ENCODE measurements at regions not wholly inside any gene's neighbourhood (a gene's known extent, or its start where the extent isn't known, plus 50 kb on each side); places are given as distances from the start of the nearest gene placed in this dataset.

GRCh38 chr3:71907996-71908395 is 123.0 kb upstream of the PROK2 start:
- TF ChIP-seq POLR2A (IDR thresholded peaks at IDR 0.05) (no peak), CTCF (IDR thresholded peaks at IDR 0.05) (no peak)

All from gastroesophageal sphincter (tissue), 3 donors.